Fibroblast of the aortic adventitia (primary cell): ENCODE measurements at regions not wholly inside any gene's neighbourhood (a gene's known extent, or its start where the extent isn't known, plus 50 kb on each side); places are given as distances from the start of the nearest gene placed in this dataset.

Source experiments
- DNase-seq: peaks from one replicate; pipeline ENCODE4 v3.0.0-alpha.2; 2010; ENCODE audit warnings: low read depth
- H3K4me3 ChIP-seq: 2 replicates; pipeline ENCODE4 v1.5.1; 2011; ENCODE audit warnings: low read depth, mild to moderate bottlenecking, control low read depth, low read length, moderate library complexity
- CTCF ChIP-seq: IDR thresholded peaks from 2 replicates; pipeline ENCODE4 v1.5.1; 2011; ENCODE audit warnings: mild to moderate bottlenecking, low read length, control low read depth, inconsistent platforms; ENCODE audit not compliant: insufficient read depth

GRCh38 chr22:47288680-47289079, 526.2 kb downstream of the TBC1D22A start:
- no peak overlapping the region for H3K4me3 ChIP-seq
- TF ChIP-seq CTCF = no peak
- DNase-seq = no peak

- H3K4me3 ChIP-seq = no peak overlapping the region
- TF ChIP-seq CTCF = no peak
- DNase-seq = no peak
Observed at GRCh38 chr22:47287516-47287915, 525.1 kb downstream of the TBC1D22A start.

GRCh38 chr22:47286590-47286989, 524.1 kb downstream of the TBC1D22A start:
- DNase-seq = no peak
- H3K4me3 ChIP-seq = no peak overlapping the region
- no peak for TF ChIP-seq CTCF

- no peak for DNase-seq
- H3K4me3 ChIP-seq = no peak overlapping the region
- TF ChIP-seq CTCF = no peak
Observed at GRCh38 chr22:47285981-47286380, 523.5 kb downstream of the TBC1D22A start.

- TF ChIP-seq CTCF = no peak
- no peak overlapping the region for H3K4me3 ChIP-seq
- no peak for DNase-seq
Observed at GRCh38 chr22:47284822-47285221, 522.4 kb downstream of the TBC1D22A start.

GRCh38 chr22:47284360-47284759, 521.9 kb downstream of the TBC1D22A start:
- DNase-seq = no peak
- no peak overlapping the region for H3K4me3 ChIP-seq
- TF ChIP-seq CTCF = no peak

- DNase-seq = no peak
- TF ChIP-seq CTCF = no peak
Observed at GRCh38 chr22:47283616-47284270, 521.3 kb downstream of the TBC1D22A start.

More at GRCh38 chr22:47283616-47284270, 521.3 kb downstream of the TBC1D22A start:
- no peak overlapping the region for H3K4me3 ChIP-seq
